Natural killer cell (primary cell): ENCODE measurements at regions not wholly inside any gene's neighbourhood (a gene's known extent, or its start where the extent isn't known, plus 50 kb on each side); places are given as distances from the start of the nearest gene placed in this dataset.

Experiments
- ATAC-seq, 3 donors: fragments of 150-1000 bp in 2 of 3; fragments of 200-7000 bp in 1 of 3; cut with Tn5 transposase; 1 replicate in 1 of 3; 2 replicates in 2 of 3; pipeline ENCODE4 v1.10.0; 2021; ENCODE audit warnings: mild to moderate bottlenecking in 2 of 3, moderate library complexity in 2 of 3
- DNase-seq, 2 donors: peaks; one replicate each; pipeline versions ENCODE4 v3.0.0 to v3.0.0-alpha.2; 2013 to 2021; ENCODE audit warnings: mixed read lengths in 1 of 2
- H3K27ac ChIP-seq: one replicate; pipeline ENCODE4 v1.5.1; 2013; ENCODE audit warnings: mild to moderate bottlenecking, low read length
- H3K27me3 ChIP-seq: one replicate; pipeline ENCODE4 v1.6.1; 2013; ENCODE audit warnings: low read length; ENCODE audit not compliant: control insufficient read depth, insufficient read depth
- H3K36me3 ChIP-seq: one replicate; pipeline ENCODE4 v1.6.1; 2013; ENCODE audit warnings: low read length; ENCODE audit not compliant: control insufficient read depth, insufficient read depth
- H3K4me1 ChIP-seq: one replicate; pipeline ENCODE4 v1.6.1; 2013; ENCODE audit warnings: low read length; ENCODE audit not compliant: control insufficient read depth, insufficient read depth
- H3K4me3 ChIP-seq: one replicate; pipeline ENCODE4 v1.5.1; 2013; ENCODE audit warnings: low read length
- H3K9me3 ChIP-seq: one replicate; pipeline ENCODE4 v1.6.1; 2013; ENCODE audit warnings: low read length; ENCODE audit not compliant: control insufficient read depth, insufficient read depth
- H3K27ac Mint-ChIP-seq, 2 donors: one replicate each; pipeline ENCODE4 v1.8.0; 2022; ENCODE audit warnings: mild to moderate bottlenecking in 2 of 2, mixed read lengths in 2 of 2, moderate library complexity in 1 of 2
- H3K27me3 Mint-ChIP-seq, 2 donors: one replicate each; pipeline ENCODE4 v1.8.0; 2022; ENCODE audit warnings: low read depth in 2 of 2, mixed read lengths in 2 of 2
- H3K36me3 Mint-ChIP-seq: one replicate; pipeline ENCODE4 v1.8.0; 2022; ENCODE audit warnings: mixed read lengths
- H3K4me1 Mint-ChIP-seq, 2 donors: one replicate each; pipeline ENCODE4 v1.8.0; 2022; ENCODE audit warnings: mixed read lengths in 2 of 2
- H3K4me3 Mint-ChIP-seq: one replicate; pipeline ENCODE4 v1.8.0; 2022; ENCODE audit warnings: mild to moderate bottlenecking, moderate library complexity, mixed read lengths
- H3K9me3 Mint-ChIP-seq, 2 donors: one replicate each; pipeline ENCODE4 v1.8.0; 2022; ENCODE audit warnings: mixed read lengths in 2 of 2
- WGBS: methylation state at CpG from one replicate; pipeline ENCODE4 v1.1.7; 2013; ENCODE audit warnings: missing lambda C conversion rate; ENCODE audit not compliant: insufficient coverage; 5-methylcytosine and 5-hydroxymethylcytosine counted together
- intact Hi-C: fragments of 100-400 bp; cut with micrococcal nuclease; formaldehyde crosslinking; loops from one replicate; pipeline ENCODE4 v1.14.2; 2022
- TF ChIP-seq, protein P1 (sequence below): fragments of 200-600 bp; IDR thresholded peaks from one replicate; pipeline ENCODE4 v1.8.0; 2022; ENCODE audit warnings: antibody characterized with exemption

DNA sequence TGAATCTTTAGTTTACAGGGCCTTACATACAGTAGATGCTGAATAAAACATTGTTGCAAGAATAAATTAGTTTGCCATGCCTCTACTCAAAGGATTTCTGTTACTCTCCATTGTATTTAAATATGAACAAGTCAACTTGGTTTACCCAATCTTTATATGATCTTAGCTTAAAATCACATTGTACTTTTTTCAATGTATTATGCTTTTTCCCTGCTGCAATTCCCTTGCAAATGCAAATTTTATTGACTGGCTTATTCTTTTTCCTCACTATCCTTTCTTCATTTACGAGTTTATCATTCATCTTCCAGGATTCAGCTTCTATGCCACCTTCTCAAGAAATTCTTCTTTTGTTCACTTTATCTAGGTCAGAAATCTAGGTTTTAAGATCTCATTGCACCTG is 571.4 kb upstream of the ZNF804A start:
- Mint-ChIP-seq H3K27me3 (no peaks in the 10 kb centered on the region), H3K4me1 (no peaks in the 10 kb centered on the region), H3K9me3 (peaks cover 8 to 24% of the 10 kb centered on the region in 2 donors), H3K36me3 (no peaks in the 10 kb centered on the region), H3K4me3 (no peak overlapping the region), H3K27ac (no peak overlapping the region)
- Histone ChIP-seq H3K36me3 (no peaks in the 10 kb centered on the region), H3K9me3 (peaks cover 2% of the 10 kb centered on the region), H3K4me3 (no peak overlapping the region), H3K4me1 (no peaks in the 10 kb centered on the region), H3K27ac (no peak overlapping the region), H3K27me3 (no peaks in the 10 kb centered on the region)
- WGBS, result 100% methylated on average over 1 of the region's 1 CpG
- TF ChIP-seq, protein P1, sequence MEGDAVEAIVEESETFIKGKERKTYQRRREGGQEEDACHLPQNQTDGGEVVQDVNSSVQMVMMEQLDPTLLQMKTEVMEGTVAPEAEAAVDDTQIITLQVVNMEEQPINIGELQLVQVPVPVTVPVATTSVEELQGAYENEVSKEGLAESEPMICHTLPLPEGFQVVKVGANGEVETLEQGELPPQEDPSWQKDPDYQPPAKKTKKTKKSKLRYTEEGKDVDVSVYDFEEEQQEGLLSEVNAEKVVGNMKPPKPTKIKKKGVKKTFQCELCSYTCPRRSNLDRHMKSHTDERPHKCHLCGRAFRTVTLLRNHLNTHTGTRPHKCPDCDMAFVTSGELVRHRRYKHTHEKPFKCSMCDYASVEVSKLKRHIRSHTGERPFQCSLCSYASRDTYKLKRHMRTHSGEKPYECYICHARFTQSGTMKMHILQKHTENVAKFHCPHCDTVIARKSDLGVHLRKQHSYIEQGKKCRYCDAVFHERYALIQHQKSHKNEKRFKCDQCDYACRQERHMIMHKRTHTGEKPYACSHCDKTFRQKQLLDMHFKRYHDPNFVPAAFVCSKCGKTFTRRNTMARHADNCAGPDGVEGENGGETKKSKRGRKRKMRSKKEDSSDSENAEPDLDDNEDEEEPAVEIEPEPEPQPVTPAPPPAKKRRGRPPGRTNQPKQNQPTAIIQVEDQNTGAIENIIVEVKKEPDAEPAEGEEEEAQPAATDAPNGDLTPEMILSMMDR, result no peak
- intact Hi-C loops, result no loop called here
- DNase-seq, result no peak
- no peak for ATAC-seq

DNA sequence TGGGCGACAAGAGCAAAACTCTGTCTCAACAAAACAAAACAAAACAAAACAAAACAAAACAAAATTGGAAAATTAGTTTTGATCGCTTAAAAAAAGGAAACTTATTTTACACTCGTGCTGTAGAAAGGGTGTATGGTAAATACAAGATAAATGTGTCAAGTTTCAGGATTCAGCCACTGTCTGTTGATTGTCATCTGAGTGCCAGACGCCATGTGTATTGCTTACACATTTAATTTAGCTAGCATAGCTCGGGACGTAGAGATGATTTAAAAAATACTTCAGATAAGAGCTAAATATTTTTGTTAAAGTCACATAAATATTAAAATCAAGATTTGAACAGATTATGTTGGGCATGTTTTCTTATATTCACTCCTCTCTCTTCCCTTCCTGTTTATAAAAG is 568.1 kb upstream of the ZNF804A start:
- Histone ChIP-seq H3K4me3 (no peak overlapping the region), H3K27ac (no peak overlapping the region), H3K4me1 (no peaks in the 10 kb centered on the region), H3K27me3 (no peaks in the 10 kb centered on the region), H3K9me3 (no peaks in the 10 kb centered on the region), H3K36me3 (no peaks in the 10 kb centered on the region)
- ATAC-seq (no peak), DNase-seq (no peak)
- 62% methylated on average over 4 of the region's 6 CpGs for WGBS
- TF ChIP-seq, protein P1, result no peak
- Mint-ChIP-seq H3K4me3 (no peak overlapping the region), H3K9me3 (peaks cover 0 to 6% of the 10 kb centered on the region in 2 donors), H3K27me3 (no peaks in the 10 kb centered on the region), H3K4me1 (no peaks in the 10 kb centered on the region), H3K27ac (no peak overlapping the region), H3K36me3 (no peaks in the 10 kb centered on the region)
- intact Hi-C loops, result no loop called here

DNA sequence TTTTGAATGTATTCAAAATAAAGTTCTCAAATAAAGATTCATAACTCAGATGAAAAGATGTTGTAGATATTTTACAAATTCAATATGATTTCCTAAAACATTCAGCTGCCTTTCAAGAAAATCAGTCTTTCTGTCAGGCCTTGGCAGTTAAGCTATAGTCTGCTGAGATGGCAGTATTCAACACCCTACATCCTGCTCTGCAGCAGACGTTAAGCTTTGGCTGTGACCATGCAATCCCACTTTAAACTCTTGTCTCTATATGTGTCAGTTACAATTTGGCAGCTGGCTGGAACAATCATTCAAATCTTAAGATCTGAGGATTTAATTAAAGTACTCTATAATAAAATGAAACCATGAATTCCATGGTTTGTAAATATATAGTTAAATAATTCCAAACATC is 567.3 kb upstream of the ZNF804A start:
- no peak overlapping the region for H3K4me3 Mint-ChIP-seq

More for the DNA sequence above, 567.3 kb upstream of the ZNF804A start:
- intact Hi-C loops, result no loop called here
- ATAC-seq (no peak), DNase-seq (no peak)
- no peaks in the 10 kb centered on the region for H3K36me3 ChIP-seq
- Mint-ChIP-seq H3K36me3 (no peaks in the 10 kb centered on the region), H3K9me3 (peaks cover 0 to 6% of the 10 kb centered on the region in 2 donors), H3K27ac (no peak overlapping the region), H3K27me3 (no peaks in the 10 kb centered on the region), H3K4me1 (no peaks in the 10 kb centered on the region)
- H3K27ac ChIP-seq, result no peak overlapping the region
- no peaks in the 10 kb centered on the region for H3K9me3 ChIP-seq
- H3K4me1 ChIP-seq, result no peaks in the 10 kb centered on the region
- TF ChIP-seq, protein P1, result no peak
- H3K27me3 ChIP-seq, result no peaks in the 10 kb centered on the region
- H3K4me3 ChIP-seq, result no peak overlapping the region
- WGBS, result 73% methylated on average over 1 of the region's 1 CpG
